NCI-H2107 treated with DMSO at 0.1 percent for 48 hours (cell line): ENCODE measurements at regions not wholly inside any gene's neighbourhood (a gene's known extent, or its start where the extent isn't known, plus 50 kb on each side); places are given as distances from the start of the nearest gene placed in this dataset.
"Not testable (repeated sequence)": the region's sequence is repeated elsewhere in the genome, so short reads cannot be mapped to it uniquely, and the experiment has no call there.

Experiments used
- DNase-seq: peaks from one replicate; lab custom pipeline; 2025; ENCODE audit not compliant: unreplicated experiment; lab: John Stamatoyannopoulos, UW

DNA sequence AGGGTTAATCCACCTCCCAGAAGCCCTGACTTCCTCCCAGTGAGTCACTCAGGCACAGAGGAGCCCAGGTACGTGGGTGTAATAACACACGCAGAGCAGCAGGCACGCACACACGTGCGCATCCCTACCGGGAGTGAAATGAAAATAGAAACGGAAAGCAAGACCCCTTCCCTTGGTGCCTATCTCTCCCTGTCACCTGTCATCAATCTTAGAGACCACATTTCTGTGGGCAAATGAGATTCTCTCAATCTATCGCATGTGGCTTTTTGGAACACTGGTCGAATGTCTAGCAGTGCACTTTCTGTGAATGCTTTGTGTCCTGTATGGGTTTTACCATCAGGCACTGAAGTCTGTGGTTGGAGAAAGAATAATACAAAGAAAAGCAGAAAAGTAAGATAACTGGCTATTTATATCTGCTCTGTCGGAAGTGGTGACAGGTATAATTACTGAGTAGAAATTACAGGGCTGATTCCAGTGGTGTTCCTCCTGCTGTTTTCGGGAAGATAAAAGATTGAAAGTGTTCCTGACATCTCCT is 137.7 kb upstream of the GRIA1 start:
- DNase-seq, result no peak

DNA sequence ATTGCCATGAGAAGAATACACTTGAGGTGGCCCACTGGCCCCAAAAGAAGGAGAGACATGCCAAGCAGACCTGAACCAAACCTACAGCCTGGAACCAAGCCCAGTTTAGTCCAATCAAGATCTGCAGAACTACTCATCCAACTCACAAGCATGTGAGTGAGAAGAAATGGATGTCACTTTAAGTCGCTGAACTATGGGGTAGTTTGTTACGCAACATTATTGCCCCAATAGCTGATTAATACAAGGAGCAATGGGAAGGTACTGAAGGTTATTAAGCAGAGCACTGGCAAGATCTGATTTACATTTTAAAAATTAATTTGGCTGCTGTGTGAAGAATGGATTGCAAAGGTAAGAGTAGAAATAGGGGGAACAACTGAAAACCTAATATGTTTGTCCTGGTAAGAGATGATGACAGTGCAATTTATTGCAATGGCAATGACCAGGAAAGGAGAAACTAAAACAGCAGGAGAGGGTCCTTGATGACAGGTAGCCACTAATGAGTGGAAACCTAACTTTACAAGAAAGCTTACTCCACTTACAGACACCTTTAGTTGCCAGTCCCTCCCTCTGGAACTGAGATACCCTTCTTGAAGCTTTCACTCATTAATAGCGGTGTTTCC is 132.9 kb upstream of the GRIA1 start:
- DNase-seq, result no peak

DNA sequence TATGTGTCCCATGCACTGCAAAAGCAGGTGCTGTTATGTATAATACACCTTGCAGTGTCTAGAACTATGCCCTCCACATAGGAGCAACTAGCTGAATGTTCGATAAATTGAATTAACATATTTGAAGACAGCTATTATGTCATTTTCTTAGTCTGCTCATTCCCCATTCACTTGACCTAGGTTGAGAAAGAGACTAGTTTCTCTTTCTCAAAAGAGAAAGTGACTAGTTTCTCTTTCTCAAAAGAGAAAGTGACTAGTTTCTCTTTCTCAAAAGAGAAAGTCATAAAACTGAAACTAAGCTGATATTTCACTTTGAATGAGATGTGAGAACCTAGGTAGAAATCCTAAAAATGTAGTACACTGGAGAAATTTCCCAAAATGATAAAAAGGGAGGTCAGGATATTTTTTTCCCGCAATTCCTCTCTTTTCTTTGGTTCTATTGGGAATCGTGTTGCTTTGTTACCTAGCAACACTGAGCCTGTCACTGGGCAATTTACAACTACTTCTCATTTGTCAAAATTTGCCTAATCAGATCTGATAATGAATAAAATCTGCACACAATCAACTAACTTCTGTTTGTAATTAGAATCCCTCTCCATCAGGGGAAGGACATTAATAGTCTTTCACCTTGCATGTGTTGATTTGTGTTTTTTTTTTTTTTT is 132.0 kb upstream of the GRIA1 start:
- DNase-seq, result no peak

DNA sequence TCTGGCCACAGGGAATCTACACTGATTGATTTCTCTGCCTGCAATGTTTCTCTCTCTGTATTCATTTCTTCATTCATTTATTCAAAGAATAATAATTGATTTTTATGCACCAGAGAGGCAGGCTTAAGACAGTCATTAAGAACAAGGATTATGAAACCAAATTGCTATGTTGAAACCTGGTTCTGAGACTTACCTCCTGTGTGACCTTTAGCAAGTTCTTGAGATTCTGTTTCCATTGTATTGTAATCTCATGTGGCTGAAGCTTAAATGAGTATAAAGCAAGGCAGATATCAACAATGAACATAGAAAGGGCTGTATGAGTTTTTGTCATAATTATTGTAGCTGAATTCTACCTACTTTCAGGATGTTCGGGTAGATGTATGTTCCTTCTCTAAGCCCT is 129.6 kb upstream of the GRIA1 start:
- no peak for DNase-seq

DNA sequence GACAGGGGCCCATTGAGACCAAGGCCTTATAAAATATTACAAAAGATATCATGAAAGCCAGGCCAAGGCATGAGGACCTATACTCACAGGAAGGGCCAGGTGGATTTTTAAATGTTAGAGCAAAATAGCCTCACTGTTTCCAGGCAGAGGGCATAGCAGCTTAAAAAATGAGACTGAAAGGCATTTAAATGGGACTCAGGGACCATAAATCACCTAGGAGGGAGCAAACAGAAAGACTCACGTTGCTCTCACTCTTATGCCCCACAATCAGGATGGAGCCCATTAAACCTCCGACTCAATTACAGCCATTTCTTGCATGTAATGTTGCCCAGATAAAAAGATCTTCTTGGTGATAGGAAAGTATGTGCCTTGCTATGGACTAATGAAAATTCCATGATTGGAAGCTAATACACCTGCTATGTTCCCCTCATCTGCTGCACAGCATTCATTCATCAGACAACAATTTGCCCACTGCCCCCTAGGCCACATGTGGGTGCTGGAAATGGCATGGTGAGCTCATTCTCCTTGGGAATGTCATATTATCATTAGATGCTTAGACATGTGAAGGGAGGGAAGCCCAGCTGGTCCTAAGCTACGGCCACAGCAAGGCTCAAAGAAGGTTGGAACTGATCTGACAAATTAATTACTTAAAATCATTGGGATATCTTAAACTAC is 128.6 kb upstream of the GRIA1 start:
- DNase-seq, result no peak

DNA sequence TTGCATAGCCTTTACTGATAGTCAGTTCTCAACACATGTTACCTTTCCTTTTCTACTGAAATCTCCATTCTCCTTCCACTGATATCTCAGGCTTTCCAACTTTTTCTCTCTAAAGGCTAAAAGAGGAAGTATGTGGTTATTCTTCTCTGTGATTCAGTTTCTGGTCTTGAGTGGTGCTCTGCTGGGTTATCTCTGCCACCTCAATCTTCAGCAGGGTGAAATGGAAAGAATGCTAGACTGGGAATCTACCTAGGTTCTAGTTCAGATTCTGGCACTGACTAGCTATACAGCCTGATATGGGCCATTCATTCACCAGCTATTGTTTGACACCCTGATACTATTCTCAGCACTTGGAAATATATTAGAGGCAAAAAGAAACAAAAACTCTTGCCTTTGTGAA is 124.9 kb upstream of the GRIA1 start:
- DNase-seq, result no peak

DNA sequence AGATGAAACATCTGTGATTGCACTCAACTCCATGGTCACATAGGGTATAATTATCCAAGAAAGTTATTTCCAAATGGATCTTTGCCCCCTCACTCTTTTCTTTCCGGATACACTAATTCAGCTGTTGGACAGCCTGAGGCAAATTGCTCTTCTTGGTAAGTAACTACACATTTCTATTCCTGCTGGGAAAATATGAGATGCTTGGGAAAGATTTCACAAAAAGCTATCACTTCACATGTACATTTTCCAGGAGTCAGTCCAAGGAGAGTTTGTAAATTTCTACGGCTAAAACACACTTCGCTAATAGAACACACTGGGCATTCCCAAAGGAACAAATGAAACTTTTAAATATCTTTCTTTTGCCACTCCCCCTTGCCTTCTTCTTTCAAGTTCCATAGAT is 123.0 kb upstream of the GRIA1 start:
- no peak for DNase-seq

DNA sequence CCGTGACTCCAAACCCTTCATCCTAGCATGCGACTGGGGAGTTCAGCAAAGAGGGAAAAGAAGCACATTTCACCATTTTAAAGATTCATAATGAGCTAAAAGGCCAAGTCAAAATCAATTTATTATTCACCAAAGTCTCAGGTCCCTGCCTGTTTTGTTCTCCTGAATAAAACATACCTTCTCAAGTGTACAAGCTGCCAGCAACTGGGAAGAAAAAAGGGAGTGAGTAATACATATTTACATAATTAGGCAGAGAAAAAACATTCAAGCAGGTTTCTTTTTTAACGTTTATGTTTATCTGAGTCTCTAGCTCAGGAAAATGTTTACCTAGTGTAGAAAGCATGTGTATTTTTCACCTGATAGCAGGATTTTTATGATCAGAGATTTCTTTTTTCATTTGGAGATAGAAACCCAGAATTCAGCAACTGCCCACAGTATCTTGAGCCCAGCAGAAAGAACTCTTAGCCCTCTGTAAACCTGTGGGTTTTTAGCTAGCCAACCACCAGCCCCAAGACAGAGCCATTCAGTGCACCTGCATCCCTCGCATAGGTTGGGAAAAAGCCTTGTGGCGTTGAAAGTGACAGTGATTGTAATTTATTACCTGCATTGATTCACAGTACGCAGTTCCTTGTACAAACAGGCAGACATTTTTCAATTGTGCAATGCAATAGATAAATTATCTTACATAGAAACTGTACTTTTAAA is 117.9 kb upstream of the GRIA1 start:
- peak; percentile 77 for DNase-seq

DNA sequence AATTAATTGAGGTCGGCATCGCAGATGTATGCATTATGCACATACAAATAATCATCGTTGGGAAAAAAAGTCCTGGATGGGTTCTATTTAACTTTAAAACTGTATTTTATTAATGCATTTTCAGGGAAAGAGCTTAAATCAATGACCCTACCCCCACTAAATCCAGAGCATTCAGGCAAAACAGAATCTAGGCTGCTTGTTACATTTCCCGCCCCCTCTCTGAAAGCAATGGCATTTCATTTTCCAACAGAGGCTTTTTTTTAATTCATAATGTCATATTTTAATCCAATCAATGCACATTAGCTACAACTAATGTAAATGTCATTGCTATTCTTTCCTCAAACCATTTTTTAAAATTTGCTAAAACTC is 117.4 kb upstream of the GRIA1 start:
- no peak for DNase-seq

DNA sequence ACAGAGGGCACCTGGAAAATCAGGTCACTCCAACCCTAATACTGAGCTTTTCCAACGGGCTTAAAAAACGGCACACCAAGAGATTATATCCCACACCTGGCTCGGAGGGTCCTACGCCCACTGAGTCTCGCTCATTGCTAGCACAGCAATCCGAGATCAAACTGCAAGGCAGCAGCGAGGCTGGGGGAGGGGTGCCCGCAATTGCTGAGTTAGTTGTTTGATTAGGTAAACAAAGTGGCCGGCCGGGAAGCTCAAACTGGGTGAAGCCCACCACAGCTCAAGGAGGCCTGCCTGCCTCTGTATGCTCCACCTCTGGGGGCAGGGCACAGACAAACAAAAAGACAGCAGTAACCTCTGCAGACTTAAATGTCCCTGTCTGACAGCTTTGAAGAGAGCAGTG is 108.8 kb upstream of the GRIA1 start:
- not testable (repeated sequence) for DNase-seq

DNA sequence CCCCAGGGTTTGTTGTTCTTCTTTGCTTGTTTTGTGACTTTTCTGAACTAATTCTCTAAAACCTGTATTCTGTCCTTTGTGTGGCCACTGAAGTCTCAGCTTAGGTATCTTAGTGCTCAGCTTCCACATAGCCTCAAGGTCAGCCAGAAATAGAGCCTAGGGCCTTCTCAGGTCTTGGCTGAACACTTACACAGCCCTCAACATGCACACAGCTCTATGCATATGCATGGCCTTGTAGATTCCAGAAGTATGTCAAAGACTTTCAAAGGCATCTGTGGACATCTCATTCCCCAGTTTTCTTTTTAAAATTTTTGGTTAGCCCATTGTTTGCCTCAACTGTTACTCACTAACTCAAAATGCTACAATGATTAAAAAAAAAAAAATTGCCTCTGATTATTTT is 99.9 kb upstream of the GRIA1 start:
- no peak for DNase-seq

DNA sequence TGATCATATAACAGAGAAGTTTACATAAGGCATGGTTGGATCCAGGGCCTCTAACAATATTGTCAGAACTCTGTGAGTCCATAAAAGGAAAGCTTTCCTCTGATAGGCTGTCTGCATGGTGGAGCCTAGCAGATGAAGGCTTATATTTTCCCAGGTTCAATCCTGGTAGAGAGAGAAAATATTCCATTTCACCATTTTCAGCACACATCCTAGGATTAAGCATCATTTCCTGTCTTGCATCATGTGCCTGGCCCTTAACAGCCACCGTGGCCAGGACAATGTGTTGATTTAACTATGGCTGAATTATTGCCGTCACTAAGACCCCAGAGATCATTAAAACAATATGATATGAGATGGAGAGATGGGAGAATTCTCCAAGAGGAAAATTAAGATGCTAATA is 90.9 kb upstream of the GRIA1 start:
- no peak for DNase-seq

DNA sequence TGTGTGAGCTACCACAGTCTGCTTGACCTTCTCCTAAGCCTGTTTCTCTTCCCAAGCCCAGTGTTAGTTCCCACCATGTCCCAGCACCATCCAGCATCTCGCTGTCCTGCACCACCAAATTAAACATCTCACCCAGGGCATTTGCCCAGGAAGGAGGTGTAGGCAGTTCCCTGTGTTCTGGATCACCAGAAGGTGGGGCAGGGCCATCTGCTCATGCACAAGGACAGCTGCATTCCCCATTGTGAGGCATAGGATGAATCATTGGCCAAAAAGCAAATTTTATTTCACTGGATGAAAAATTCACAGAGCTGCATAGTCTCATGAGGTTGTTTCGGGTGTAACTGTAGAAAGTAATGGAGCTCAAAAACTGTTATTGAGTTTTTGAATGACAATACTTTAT is 89.5 kb upstream of the GRIA1 start:
- DNase-seq, result no peak

DNA sequence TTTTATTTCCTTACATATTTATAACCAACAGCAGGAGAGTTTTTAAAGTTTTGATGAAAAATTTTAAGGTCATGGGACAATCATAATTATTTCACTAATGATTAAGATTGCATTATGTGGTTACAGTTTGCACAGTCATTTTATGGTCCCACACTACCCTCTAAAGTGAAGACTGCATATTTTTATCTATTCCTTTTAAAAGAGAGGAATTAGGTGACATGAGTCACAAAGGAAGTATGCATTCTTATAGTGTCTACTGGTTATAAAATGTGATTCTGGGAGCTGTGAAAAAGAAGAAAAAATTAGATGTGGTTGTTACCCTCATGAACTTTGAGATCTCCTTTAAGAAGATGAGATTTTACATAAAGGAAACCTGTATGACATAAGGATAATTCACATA is 87.9 kb upstream of the GRIA1 start:
- DNase-seq, result no peak

DNA sequence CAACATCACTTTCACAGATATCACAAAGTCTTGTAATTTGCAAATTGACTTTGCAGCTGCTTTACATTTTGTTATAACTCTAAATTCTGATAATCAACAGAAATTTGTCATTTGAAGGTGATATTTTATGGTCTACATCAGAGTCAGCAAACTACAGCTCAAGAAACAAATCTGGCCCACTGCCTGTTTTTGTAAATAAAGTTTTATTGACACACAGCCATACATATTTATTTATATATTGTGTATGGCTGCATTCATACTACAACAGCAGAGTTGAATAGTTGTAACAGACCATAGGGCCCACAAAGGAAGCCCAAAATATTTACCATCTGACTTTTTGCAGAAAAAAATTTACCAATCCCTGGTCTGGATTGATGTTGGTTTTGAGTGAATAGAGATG is 87.0 kb upstream of the GRIA1 start:
- DNase-seq, result no peak

DNA sequence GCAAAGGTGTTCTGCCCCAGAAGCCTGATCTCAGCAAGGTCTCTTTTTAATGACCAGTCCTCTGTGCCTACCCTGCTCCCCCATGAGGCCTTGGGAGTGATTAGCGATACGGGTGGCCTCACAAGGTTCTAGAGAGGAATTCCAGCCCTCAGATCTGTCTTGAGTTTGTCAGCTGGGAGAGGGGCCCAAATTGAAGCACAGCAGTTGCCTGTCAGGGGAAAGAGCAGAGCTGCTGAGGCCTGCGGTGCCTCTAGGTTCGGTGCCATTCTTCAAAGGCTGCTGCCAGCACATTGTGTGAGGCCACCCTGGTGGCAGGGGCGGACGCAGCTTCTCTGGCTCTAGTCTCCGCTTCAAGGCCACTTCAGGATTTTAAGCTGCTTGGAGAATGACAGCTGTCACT is 85.7 kb upstream of the GRIA1 start:
- DNase-seq, result no peak

DNA sequence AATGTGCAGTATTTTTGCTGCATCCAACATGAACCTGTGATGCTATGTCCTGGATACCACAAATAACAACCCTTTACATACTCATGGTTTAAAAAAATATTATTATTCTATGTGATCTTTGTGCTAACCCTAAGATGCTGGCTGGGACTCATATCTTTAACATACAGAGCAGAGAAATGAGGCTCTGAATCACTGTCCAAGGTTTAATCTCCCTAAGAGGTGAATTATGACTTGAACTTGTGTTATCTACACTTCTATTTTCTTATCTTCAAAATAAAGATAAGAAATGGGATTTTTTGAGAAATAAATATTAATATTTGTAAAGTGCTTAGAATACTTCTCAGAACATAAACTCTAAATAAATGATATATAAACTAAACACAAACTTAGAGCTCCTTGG is 68.8 kb upstream of the GRIA1 start:
- no peak for DNase-seq

DNA sequence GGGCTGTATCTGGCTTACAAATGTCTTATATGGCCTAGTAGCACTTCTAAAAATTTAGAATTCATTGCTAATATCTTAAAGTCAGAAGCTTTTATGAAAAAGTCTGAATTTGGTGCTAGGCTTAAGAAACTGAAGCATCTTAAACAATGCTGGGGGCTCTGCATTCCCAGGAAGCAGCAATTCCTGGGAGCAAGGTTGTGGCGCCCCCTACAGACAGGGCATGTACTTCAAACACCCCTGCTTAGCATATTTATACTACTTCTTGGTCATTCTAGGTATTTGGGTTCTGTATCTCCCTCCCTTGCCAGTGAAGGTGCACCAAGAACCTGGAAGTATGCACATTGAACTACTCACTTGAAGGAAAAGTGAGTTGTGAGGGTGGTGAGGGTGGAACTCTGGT is 64.6 kb upstream of the GRIA1 start:
- DNase-seq, result no peak

DNA sequence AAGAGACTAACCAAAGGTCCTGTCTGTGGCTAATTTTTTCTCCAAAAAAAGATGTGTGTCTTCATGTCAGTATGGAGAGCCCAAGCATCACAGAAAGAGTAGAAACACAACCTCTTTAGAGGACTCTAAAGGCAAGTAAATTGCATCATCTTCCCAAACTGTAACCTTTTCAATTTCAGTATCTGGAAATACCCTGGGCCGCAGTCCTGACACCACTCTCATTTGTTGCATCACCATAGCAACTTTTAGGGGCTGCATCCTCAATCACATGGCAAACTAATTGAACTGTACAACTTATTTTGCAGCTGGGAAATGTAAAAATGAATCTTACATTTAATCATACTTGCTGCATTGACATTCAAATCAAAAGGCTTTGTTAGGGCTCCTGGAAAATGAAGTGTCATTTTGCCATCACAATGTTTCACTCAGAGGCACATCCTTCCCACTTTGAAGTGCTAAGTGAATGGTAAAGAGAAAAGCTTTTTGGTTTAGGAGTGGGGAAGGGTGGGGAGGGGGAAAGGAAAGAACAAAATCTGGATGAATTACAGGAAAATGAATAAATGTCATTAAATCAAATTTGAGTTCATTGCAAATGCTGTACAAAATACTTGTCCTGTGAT is 60.6 kb upstream of the GRIA1 start:
- DNase-seq, result no peak

DNA sequence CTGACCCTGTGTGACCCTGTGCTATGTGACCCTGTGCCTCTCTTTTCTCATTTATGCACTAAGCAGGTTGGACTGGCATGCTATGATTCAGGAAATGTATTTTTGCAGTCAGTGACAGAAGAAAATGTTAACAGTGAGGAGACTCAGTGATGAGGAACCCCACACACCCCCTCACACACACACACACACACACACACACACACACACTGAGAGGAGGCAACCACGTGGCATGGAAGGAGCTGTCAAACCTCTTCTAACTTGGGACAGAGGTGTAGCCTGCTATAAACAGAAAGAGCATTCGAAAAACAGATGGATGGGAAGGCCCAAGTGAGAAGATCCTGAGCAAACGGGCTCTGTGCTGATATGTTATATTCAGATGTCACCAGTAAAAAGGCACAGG is 57.9 kb upstream of the GRIA1 start:
- no peak for DNase-seq

DNA sequence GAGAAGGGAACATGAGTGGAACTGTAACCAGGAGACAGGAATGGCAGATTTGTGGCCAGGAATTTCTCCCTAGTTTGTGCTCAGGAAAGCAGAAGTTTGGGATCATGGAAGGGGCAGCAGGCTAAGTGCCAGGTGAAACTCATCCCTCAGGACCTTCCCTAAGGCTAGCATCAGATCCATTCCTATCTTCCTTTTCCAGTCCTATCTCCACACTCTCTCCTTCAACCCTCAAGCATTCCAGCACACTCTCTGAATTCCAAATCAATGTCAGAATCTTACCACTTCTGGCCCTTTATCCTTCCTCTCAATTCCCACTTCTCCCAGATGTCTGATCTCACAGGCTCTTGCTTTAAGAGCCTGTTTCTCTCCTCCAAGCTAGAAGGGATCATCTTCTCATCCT is 53.2 kb upstream of the GRIA1 start:
- DNase-seq, result no peak
